Peyer's patch (tissue), 4 donors: ENCODE measurements at regions not wholly inside any gene's neighbourhood (a gene's known extent, or its start where the extent isn't known, plus 50 kb on each side); places are given as distances from the start of the nearest gene placed in this dataset.

Source experiments
- CTCF ChIP-seq, 6 experiments: fragments of 450-650 bp in 4 of 6; fragments of 200-600 bp in 2 of 6; sonication (generic) in 1 of 6; IDR thresholded peaks; one replicate each; pipeline ENCODE4 v1.5.1; 2017 to 2019; ENCODE audit warnings: antibody characterized with exemption in 6 of 6, mild to moderate bottlenecking in 3 of 6, moderate library complexity in 1 of 6
- POLR2A ChIP-seq, 2 donors: fragments of 450-650 bp; IDR thresholded peaks; one replicate each; pipeline ENCODE4 v1.5.1; 2017; ENCODE audit warnings: antibody characterized with exemption in 2 of 2, mild to moderate bottlenecking in 2 of 2, moderate library complexity in 2 of 2

- TF ChIP-seq CTCF (IDR thresholded peaks at IDR 0.05) (no peak), POLR2A (IDR thresholded peaks at IDR 0.05) (no peak)
Observed at GRCh38 chr4:171246948-171247347, 566.3 kb upstream of the GALNTL6 start.
